Trophoblast cell (in vitro differentiated cells and primary cell): ENCODE measurements at regions not wholly inside any gene's neighbourhood (a gene's known extent, or its start where the extent isn't known, plus 50 kb on each side); places are given as distances from the start of the nearest gene placed in this dataset.

ENCODE experiments used
- DNase-seq, 2 donors: peaks; one replicate each; pipeline ENCODE4 v3.0.0-alpha.2; 2016
- H2AFZ ChIP-seq: 2 replicates; pipeline ENCODE4 v1.6.1; 2013; ENCODE audit warnings: low read length, moderate library complexity, mild to moderate bottlenecking; ENCODE audit not compliant: insufficient read depth, poor library complexity
- H2AK5ac ChIP-seq: 2 replicates; pipeline ENCODE4 v1.6.1; 2013; ENCODE audit warnings: mild to moderate bottlenecking, low read length
- H2BK120ac ChIP-seq: 2 replicates; pipeline ENCODE4 v1.6.1; 2013; ENCODE audit warnings: low read length, mild to moderate bottlenecking, moderate library complexity; ENCODE audit not compliant: insufficient read depth, poor library complexity
- H2BK12ac ChIP-seq: 2 replicates; pipeline ENCODE4 v1.6.1; 2013; ENCODE audit warnings: mild to moderate bottlenecking, low read length, moderate library complexity
- H2BK5ac ChIP-seq: 2 replicates; pipeline ENCODE4 v1.6.1; 2013; ENCODE audit warnings: low read length, low read depth, moderate library complexity, mild to moderate bottlenecking; ENCODE audit not compliant: poor library complexity
- H3K14ac ChIP-seq: 2 replicates; pipeline ENCODE4 v1.6.1; 2013; ENCODE audit warnings: mild to moderate bottlenecking, low read length
- H3K18ac ChIP-seq: 2 replicates; pipeline ENCODE4 v1.6.1; 2013; ENCODE audit warnings: mild to moderate bottlenecking, low read length
- H3K23ac ChIP-seq: 2 replicates; pipeline ENCODE4 v1.6.1; 2013; ENCODE audit warnings: low read length
- H3K27ac ChIP-seq: 2 replicates; pipeline ENCODE4 v1.5.1; 2013; ENCODE audit warnings: low read depth, mild to moderate bottlenecking, inconsistent platforms, low read length, moderate library complexity
- H3K27me3 ChIP-seq: 2 replicates; pipeline ENCODE4 v1.6.1; 2013; ENCODE audit warnings: inconsistent platforms, mild to moderate bottlenecking, low read length, moderate library complexity; ENCODE audit not compliant: insufficient read depth
- H3K36me3 ChIP-seq, 2 experiments: 1 replicate in 1 of 2; 2 replicates in 1 of 2; pipeline ENCODE4 v1.6.1; 2013; ENCODE audit warnings: low read length in 2 of 2, mild to moderate bottlenecking in 2 of 2, moderate library complexity in 1 of 2; ENCODE audit not compliant: insufficient read depth in 2 of 2, control insufficient read depth in 1 of 2
- H3K4ac ChIP-seq: 2 replicates; pipeline ENCODE4 v1.6.1; 2013; ENCODE audit warnings: low read depth, mild to moderate bottlenecking, low read length, moderate library complexity
- H3K4me1 ChIP-seq, 2 experiments: 1 replicate in 1 of 2; 2 replicates in 1 of 2; pipeline ENCODE4 v1.6.1; 2013; ENCODE audit warnings: low read length in 2 of 2, mild to moderate bottlenecking in 2 of 2, moderate library complexity in 1 of 2; ENCODE audit not compliant: insufficient read depth in 2 of 2, control insufficient read depth in 1 of 2
- H3K4me2 ChIP-seq: 2 replicates; pipeline ENCODE4 v1.6.1; 2013; ENCODE audit warnings: inconsistent platforms, mild to moderate bottlenecking, low read length, moderate library complexity
- H3K4me3 ChIP-seq: 2 replicates; pipeline ENCODE4 v1.5.1; 2013; ENCODE audit warnings: mild to moderate bottlenecking, low read depth, low read length, inconsistent platforms
- H3K79me1 ChIP-seq: one replicate; pipeline ENCODE4 v1.6.1; 2013; ENCODE audit warnings: low read length
- H3K79me2 ChIP-seq: 2 replicates; pipeline ENCODE4 v1.6.1; 2013; ENCODE audit warnings: low read length, mild to moderate bottlenecking; ENCODE audit not compliant: control insufficient read depth, insufficient read depth, poor library complexity
- H3K9ac ChIP-seq: 2 replicates; pipeline ENCODE4 v1.6.1; 2013; ENCODE audit warnings: mild to moderate bottlenecking, low read length
- H3K9me3 ChIP-seq: 2 replicates; pipeline ENCODE4 v1.6.1; 2013; ENCODE audit warnings: low read depth, mild to moderate bottlenecking, control low read depth, inconsistent platforms, low read length; ENCODE audit not compliant: insufficient read depth
- H4K12ac ChIP-seq: 2 replicates; pipeline ENCODE4 v1.6.1; 2013; ENCODE audit warnings: low read depth, mild to moderate bottlenecking, low read length, moderate library complexity
- H4K8ac ChIP-seq: 2 replicates; pipeline ENCODE4 v1.6.1; 2013; ENCODE audit warnings: low read depth, mild to moderate bottlenecking, low read length, moderate library complexity
- H4K91ac ChIP-seq: one replicate; pipeline ENCODE4 v1.6.1; 2013; ENCODE audit warnings: low read depth, mild to moderate bottlenecking, low read length, moderate library complexity
- WGBS: extraction: QIAGEN DNeasy Blood & Tissue Kit; methylation state at CpG from one replicate; pipeline ENCODE4 v1.1.7; 2013; ENCODE audit warnings: missing lambda C conversion rate; ENCODE audit not compliant: insufficient read length, insufficient coverage; ENCODE audit errors: extremely low coverage; 5-methylcytosine and 5-hydroxymethylcytosine counted together

DNA sequence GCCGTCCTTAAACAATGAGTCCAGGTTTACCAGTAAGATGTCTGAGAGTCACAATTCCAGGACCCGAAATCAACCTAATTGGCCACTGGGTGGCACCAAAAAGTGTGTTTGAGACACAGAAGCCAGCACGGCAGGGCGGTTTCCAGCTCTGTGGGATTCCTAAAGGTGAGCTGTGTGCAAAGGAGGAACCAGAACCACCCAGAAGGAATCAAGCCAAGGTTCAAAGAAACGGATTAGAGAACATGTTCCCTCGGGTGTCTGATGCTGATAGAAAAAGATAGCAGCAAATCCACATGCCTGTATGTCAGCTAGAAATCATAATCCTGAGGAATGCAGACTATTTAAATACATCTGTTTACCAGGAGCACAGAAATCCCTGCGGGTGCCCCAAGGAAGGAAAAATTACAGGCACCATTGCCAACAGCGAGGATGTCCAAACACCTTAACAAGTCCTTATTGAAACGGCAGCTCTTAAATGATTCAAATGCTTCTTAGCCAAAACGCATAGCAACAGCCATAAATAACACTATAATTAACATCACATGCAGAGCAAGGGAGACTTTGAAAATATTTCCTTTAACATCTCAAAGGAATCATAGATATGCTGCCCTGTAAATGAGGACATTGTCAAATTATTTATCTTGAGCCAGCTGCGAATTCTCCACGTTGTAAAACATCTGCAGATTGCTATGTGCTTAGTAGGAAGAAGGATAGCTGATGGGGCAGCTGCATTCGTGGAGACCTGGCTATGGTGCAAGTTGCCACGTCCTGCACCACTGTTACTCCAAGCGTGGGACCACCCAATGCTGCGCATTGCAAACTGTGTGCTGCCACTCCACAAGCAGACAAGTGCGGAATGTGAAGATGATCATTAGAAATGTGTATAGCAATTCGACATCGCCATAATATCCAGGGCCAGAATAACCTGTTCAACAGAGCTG, 318.7 kb upstream of the NCKAP5 start:
- Histone ChIP-seq H4K12ac (no peak overlapping the region), H2AFZ (no peak overlapping the region), H3K4ac (no peak overlapping the region), H3K79me1 (no peaks in the 10 kb centered on the region), H4K91ac (no peak overlapping the region), H3K14ac (no peak overlapping the region), H3K79me2 (no peaks in the 10 kb centered on the region), H3K4me3 (no peak overlapping the region), H3K18ac (no peak overlapping the region), H3K9ac (no peak overlapping the region), H2BK120ac (no peak overlapping the region), H3K4me2 (no peak overlapping the region), H2BK5ac (no peak overlapping the region), H2AK5ac (no peak overlapping the region), H3K27ac (no peak overlapping the region), H3K23ac (no peak overlapping the region), H3K9me3 (no peaks in the 10 kb centered on the region), H4K8ac (no peak overlapping the region), H2BK12ac (no peak overlapping the region), H3K4me1 (peaks cover 5% of the 10 kb centered on the region in 2 experiments), H3K27me3 (no peaks in the 10 kb centered on the region), H3K36me3 (no peaks in the 10 kb centered on the region)
- no CpG with 5 or more reads among the region's 19 CpGs for WGBS
- peak; percentile 99 for DNase-seq

DNA sequence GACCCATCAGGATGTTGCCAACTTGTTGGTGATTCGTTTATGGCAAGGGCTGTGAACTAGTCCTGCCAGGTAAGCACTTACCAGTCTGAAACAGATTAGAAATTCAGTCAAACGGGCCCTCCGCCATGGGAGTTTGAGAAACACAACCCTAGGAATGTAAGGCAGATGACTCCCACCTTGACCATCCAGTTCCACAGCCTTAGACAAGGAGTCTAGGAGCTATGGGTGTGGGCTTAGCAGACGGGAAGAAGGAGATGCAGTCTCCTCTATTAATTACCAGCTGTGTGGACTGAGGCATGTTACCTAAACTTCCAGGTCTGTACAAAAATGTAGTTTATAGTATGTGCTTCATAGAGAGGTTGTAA, 319.4 kb upstream of the NCKAP5 start:
- Histone ChIP-seq H3K79me1 (no peaks in the 10 kb centered on the region), H2AFZ (no peak overlapping the region), H3K36me3 (no peaks in the 10 kb centered on the region), H2BK5ac (no peak overlapping the region), H3K23ac (no peak overlapping the region), H4K91ac (no peak overlapping the region), H3K27ac (no peak overlapping the region), H3K4ac (no peak overlapping the region), H2BK120ac (no peak overlapping the region), H3K4me2 (no peak overlapping the region), H3K14ac (no peak overlapping the region), H4K12ac (no peak overlapping the region), H3K27me3 (no peaks in the 10 kb centered on the region), H3K18ac (no peak overlapping the region), H3K4me3 (no peak overlapping the region), H2BK12ac (no peak overlapping the region), H2AK5ac (no peak overlapping the region), H3K9ac (no peak overlapping the region), H3K4me1 (peaks cover 5% of the 10 kb centered on the region in 2 experiments), H4K8ac (no peak overlapping the region), H3K9me3 (no peaks in the 10 kb centered on the region), H3K79me2 (no peaks in the 10 kb centered on the region)
- no CpG with 5 or more reads among the region's 4 CpGs for WGBS
- DNase-seq = peak; percentile 95 to 98

DNA sequence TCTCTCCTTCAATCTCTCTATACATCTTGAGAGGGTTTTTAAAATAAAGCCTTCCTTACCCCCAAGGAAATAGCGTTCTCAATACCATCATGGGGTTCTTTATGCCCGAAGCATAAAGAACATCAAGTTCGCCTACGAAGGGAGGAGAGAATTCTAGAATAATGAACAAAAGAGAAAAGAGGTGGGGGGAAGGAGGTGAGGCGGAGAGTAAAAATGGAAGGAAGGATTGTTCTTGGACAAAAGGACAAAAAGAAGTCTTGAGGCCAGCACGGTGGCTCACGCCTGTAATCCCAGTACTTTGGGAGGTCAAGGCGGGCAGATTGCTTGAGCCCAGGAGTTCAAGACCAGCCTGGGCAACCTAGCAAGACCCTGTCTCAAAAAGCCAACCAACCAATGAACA, 319.8 kb upstream of the NCKAP5 start:
- H2BK120ac ChIP-seq = no peak overlapping the region
- H3K23ac ChIP-seq = no peak overlapping the region
- no peak overlapping the region for H3K4ac ChIP-seq
- no peak overlapping the region for H3K27ac ChIP-seq
- H3K9ac ChIP-seq = no peak overlapping the region
- H4K12ac ChIP-seq = no peak overlapping the region
- DNase-seq = no peak
- H2BK5ac ChIP-seq = no peak overlapping the region
- no peak overlapping the region for H2BK12ac ChIP-seq
- WGBS = 100% methylated on average over 1 of the region's 8 CpGs
- no peaks in the 10 kb centered on the region for H3K79me2 ChIP-seq
- H3K4me2 ChIP-seq = no peak overlapping the region
- no peak overlapping the region for H2AK5ac ChIP-seq
- H3K14ac ChIP-seq = no peak overlapping the region
- H3K27me3 ChIP-seq = no peaks in the 10 kb centered on the region
- H3K4me3 ChIP-seq = no peak overlapping the region
- H4K91ac ChIP-seq = no peak overlapping the region
- no peaks in the 10 kb centered on the region for H3K9me3 ChIP-seq
- peaks cover 5% of the 10 kb centered on the region in 2 experiments for H3K4me1 ChIP-seq
- H2AFZ ChIP-seq = no peak overlapping the region
- H3K79me1 ChIP-seq = no peaks in the 10 kb centered on the region
- H3K36me3 ChIP-seq = no peaks in the 10 kb centered on the region
- H4K8ac ChIP-seq = no peak overlapping the region
- no peak overlapping the region for H3K18ac ChIP-seq

DNA sequence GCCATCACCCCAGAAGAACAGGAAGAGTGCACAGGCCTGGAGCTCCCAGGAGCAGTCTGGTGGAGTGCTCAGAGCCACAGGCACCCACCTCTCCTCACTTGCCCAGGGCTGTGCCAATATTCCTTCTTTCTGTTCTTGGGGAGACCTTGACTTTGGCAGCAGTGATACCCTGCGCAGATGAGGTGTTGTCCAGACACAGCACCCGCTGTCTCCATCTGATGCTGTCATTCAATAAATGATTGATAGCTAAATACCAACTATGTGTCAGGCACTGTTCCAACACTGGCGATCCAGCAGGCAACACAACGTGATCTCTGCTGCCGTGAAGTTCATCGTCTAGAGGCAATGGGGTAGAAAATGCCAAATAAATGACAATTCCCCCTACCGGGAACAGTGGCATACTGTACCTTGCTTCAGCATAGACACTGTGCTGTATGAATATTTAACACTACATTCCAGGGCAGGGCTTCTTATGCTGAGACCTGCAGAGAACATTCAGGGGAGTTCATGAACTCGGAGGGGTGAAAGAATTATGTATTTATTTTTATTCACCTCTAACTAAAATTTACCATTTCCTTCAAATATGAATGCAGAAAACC, 320.5 kb upstream of the NCKAP5 start:
- Histone ChIP-seq H3K4ac (no peak overlapping the region), H3K36me3 (no peaks in the 10 kb centered on the region), H4K12ac (no peak overlapping the region), H2BK5ac (no peak overlapping the region), H3K4me3 (no peak overlapping the region), H3K79me2 (no peaks in the 10 kb centered on the region), H3K9me3 (no peaks in the 10 kb centered on the region), H3K27me3 (no peaks in the 10 kb centered on the region), H3K79me1 (no peaks in the 10 kb centered on the region), H2AFZ (no peak overlapping the region), H4K8ac (no peak overlapping the region), H3K4me2 (no peak overlapping the region), H4K91ac (no peak overlapping the region), H2BK120ac (no peak overlapping the region), H2AK5ac (no peak overlapping the region), H3K18ac (no peak overlapping the region), H3K4me1 (peaks cover 5% of the 10 kb centered on the region in 2 experiments), H3K14ac (no peak overlapping the region), H3K27ac (no peak overlapping the region), H2BK12ac (no peak overlapping the region), H3K9ac (no peak overlapping the region), H3K23ac (no peak overlapping the region)
- no CpG with 5 or more reads among the region's 8 CpGs for WGBS
- DNase-seq = peak; percentile 28 to 63
